Ovary (tissue), 3 donors: ENCODE measurements at regions not wholly inside any gene's neighbourhood (a gene's known extent, or its start where the extent isn't known, plus 50 kb on each side); places are given as distances from the start of the nearest gene placed in this dataset.
"Not testable (repeated sequence)": the region's sequence is repeated elsewhere in the genome, so short reads cannot be mapped to it uniquely, and the experiment has no call there.

Source experiments
- POLR2A ChIP-seq: fragments of 450-650 bp; IDR thresholded peaks from one replicate; pipeline ENCODE4 v1.6.1; 2017; ENCODE audit warnings: antibody characterized with exemption, mild to moderate bottlenecking, moderate library complexity
- TF ChIP-seq, protein P1 (sequence below), 3 donors: fragments of 450-650 bp in 2 of 3; fragments of 200-600 bp in 1 of 3; IDR thresholded peaks; one replicate each; pipeline versions ENCODE4 v1.5.1 to v1.8.0; 2016 to 2022; ENCODE audit warnings: antibody characterized with exemption in 3 of 3, mild to moderate bottlenecking in 1 of 3
- donor health status: DM: no; HTN: no; CAD: no.

DNA sequence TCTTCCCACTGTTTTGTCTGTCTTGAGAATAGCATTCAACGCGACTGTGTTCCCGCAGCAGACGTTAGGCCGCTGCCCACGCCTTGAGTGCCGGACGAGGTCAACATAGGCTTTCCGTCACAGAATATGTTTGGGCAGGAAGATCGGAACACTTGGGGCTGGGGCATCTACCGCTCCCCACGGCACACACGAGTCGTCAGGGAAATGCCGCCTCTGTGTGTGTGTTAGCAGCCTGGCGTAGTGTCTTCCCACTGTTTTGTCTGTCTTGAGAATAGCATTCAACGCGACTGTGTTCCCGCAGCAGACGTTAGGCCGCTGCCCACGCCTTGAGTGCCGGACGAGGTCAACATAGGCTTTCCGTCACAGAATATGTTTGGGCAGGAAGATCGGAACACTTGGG, 164.4 kb downstream of the PLS3 start:
- TF ChIP-seq, protein P1, sequence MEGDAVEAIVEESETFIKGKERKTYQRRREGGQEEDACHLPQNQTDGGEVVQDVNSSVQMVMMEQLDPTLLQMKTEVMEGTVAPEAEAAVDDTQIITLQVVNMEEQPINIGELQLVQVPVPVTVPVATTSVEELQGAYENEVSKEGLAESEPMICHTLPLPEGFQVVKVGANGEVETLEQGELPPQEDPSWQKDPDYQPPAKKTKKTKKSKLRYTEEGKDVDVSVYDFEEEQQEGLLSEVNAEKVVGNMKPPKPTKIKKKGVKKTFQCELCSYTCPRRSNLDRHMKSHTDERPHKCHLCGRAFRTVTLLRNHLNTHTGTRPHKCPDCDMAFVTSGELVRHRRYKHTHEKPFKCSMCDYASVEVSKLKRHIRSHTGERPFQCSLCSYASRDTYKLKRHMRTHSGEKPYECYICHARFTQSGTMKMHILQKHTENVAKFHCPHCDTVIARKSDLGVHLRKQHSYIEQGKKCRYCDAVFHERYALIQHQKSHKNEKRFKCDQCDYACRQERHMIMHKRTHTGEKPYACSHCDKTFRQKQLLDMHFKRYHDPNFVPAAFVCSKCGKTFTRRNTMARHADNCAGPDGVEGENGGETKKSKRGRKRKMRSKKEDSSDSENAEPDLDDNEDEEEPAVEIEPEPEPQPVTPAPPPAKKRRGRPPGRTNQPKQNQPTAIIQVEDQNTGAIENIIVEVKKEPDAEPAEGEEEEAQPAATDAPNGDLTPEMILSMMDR (IDR thresholded peaks at IDR 0.05), result not testable (repeated sequence)
- not testable (repeated sequence) for TF ChIP-seq POLR2A
